HepG2 (cell line): ENCODE measurements at regions not wholly inside any gene's neighbourhood (a gene's known extent, or its start where the extent isn't known, plus 50 kb on each side); places are given as distances from the start of the nearest gene placed in this dataset.

Experiments used
- ATAC-seq: fragments of 200-7000 bp; cut with Tn5 transposase; 3 replicates; pipeline ENCODE4 v1.9.1; 2020; ENCODE audit warnings: mild to moderate bottlenecking, moderate library complexity
- BruUV-seq: library from RNA; stranded (reverse); fragments of 400-500 nt; replicated peaks from 2 replicates; lab custom pipeline; 2021; lab: Mats Ljungman, UMichigan
- CTCF ChIA-PET: fragments of 300-600 bp; formaldehyde crosslinking; extraction: SDS; loops from one replicate; lab custom pipeline; 2021; ENCODE audit warnings: low total read pairs, inconsistent platforms, low intra/inter-chr PET ratio; lab: Yijun Ruan, JAX
- POLR2A ChIA-PET: fragments of 350-600 bp; sonication (Branson Sonifier 250); formaldehyde crosslinking; loops from one replicate; lab custom pipeline; 2020; ENCODE audit warnings: antibody characterized with exemption, inconsistent platforms; lab: Yijun Ruan, JAX
- DNase-seq: peaks from one replicate; pipeline ENCODE4 v3.0.0-alpha.2; 2015; ENCODE audit warnings: low spot score
- FAIRE-seq: peaks from 3 replicates; lab custom pipeline; 2011; peaks lifted over from hg19 to GRCh38; lab: Jason Lieb, UNC
- H2AFZ ChIP-seq: one replicate; pipeline ENCODE4 v1.6.1; 2011; ENCODE audit warnings: low read length, inconsistent platforms
- H3K27ac ChIP-seq: fragments of 300-600 bp; 3 replicates; pipeline ENCODE4 v1.8.0; 2011; ENCODE audit warnings: mixed run types, mild to moderate bottlenecking, mixed read lengths, low read length, inconsistent platforms; ENCODE audit not compliant: insufficient read depth; ENCODE audit errors: extremely low read length
- H3K27me3 ChIP-seq, 2 experiments: fragments of 200-600 bp in 1 of 2; 2 replicates in 1 of 2; 3 replicates in 1 of 2; pipeline versions ENCODE4 v1.6.0 to v1.8.0; 2011; ENCODE audit warnings: low read length in 2 of 2, mild to moderate bottlenecking in 2 of 2, moderate library complexity in 2 of 2, inconsistent platforms in 1 of 2; ENCODE audit not compliant: insufficient read depth in 2 of 2, control insufficient read depth in 1 of 2
- H3K36me3 ChIP-seq, 2 experiments: fragments of 200-600 bp in 1 of 2; replicated peaks in 1 of 2; 2 replicates in 1 of 2; 3 replicates in 1 of 2; pipeline versions ENCODE4 v1.5.1 to v1.8.0; 2011; ENCODE audit warnings: low read length in 2 of 2, inconsistent platforms in 1 of 2; ENCODE audit not compliant: insufficient read depth in 2 of 2, control insufficient read depth in 1 of 2
- H3K4me1 ChIP-seq: 2 replicates; pipeline ENCODE4 v1.5.1; 2012; ENCODE audit warnings: low read length, inconsistent platforms; ENCODE audit not compliant: insufficient read depth
- H3K4me2 ChIP-seq: 2 replicates; pipeline ENCODE4 v1.6.0; 2011; ENCODE audit warnings: low read depth, low read length, inconsistent platforms
- H3K4me3 ChIP-seq, 3 experiments: fragments of 200-600 bp in 1 of 3; sonication (generic), shearing (Covaris generic) in 1 of 3; replicated peaks in 1 of 3; 2 replicates each; pipeline ENCODE4 v1.5.1; 2011 to 2016; ENCODE audit warnings: low read length in 3 of 3, inconsistent platforms in 2 of 3, low read depth in 2 of 3, mild to moderate bottlenecking in 2 of 3, control low read depth in 1 of 3, mixed read lengths in 1 of 3; ENCODE audit not compliant: insufficient read depth in 1 of 3
- H3K79me2 ChIP-seq: one replicate; pipeline ENCODE4 v1.6.1; 2011; ENCODE audit warnings: low read length, inconsistent platforms; ENCODE audit not compliant: insufficient read depth
- H3K9ac ChIP-seq: 2 replicates; pipeline ENCODE4 v1.6.0; 2011; ENCODE audit warnings: mild to moderate bottlenecking, low read depth, low read length, inconsistent platforms; ENCODE audit not compliant: insufficient read depth
- H3K9me3 ChIP-seq: 2 replicates; pipeline ENCODE4 v1.5.1; 2012; ENCODE audit warnings: mild to moderate bottlenecking, low read length
- H4K20me1 ChIP-seq: 2 replicates; pipeline ENCODE4 v1.6.0; 2011; ENCODE audit warnings: inconsistent platforms, mild to moderate bottlenecking, low read length, moderate library complexity; ENCODE audit not compliant: insufficient read depth
- BATF2 ChIP-seq: sonication (generic); formaldehyde crosslinking; IDR thresholded peaks from 2 replicates; pipeline ENCODE4 v1.8.0; 2022; ENCODE audit warnings: mild to moderate bottlenecking, missing genetic modification reagents, moderate library complexity
- ETS1 ChIP-seq: sonication (generic); formaldehyde crosslinking; IDR thresholded peaks from 2 replicates; pipeline ENCODE4 v1.4.0; 2020; ENCODE audit warnings: missing genetic modification reagents
- FOXA1 ChIP-seq, 2 experiments: fragments of 450-650 bp in 1 of 2; sonication (generic) in 1 of 2; formaldehyde crosslinking in 1 of 2; IDR thresholded peaks; 2 replicates each; pipeline versions ENCODE4 v1.4.0 to v1.6.1; 2016 to 2020; ENCODE audit warnings: missing genetic modification reagents in 1 of 2
- GLMP ChIP-seq: sonication (generic); formaldehyde crosslinking; IDR thresholded peaks from 2 replicates; pipeline ENCODE4 v1.9.0; 2021; ENCODE audit warnings: missing genetic modification reagents, mild to moderate bottlenecking, borderline replicate concordance
- KDM4B ChIP-seq: sonication (generic); formaldehyde crosslinking; IDR thresholded peaks from 2 replicates; pipeline ENCODE4 v1.4.0; 2020; ENCODE audit warnings: missing genetic modification reagents
- KMT2B ChIP-seq: IDR thresholded peaks from 2 replicates; pipeline ENCODE4 v1.6.1; 2016; ENCODE audit warnings: missing genetic modification reagents, missing compliant biosample characterization
- POGZ ChIP-seq: sonication (generic); formaldehyde crosslinking; IDR thresholded peaks from 2 replicates; pipeline ENCODE4 v1.4.0; 2020; ENCODE audit warnings: mild to moderate bottlenecking, missing genetic modification reagents
- PRMT3 ChIP-seq: sonication (generic); formaldehyde crosslinking; IDR thresholded peaks from 2 replicates; pipeline ENCODE4 v1.8.1; 2022; ENCODE audit warnings: low read depth, mild to moderate bottlenecking, moderate library complexity, missing genetic modification reagents, borderline replicate concordance
- THAP9 ChIP-seq: sonication (generic); formaldehyde crosslinking; IDR thresholded peaks from 2 replicates; pipeline ENCODE4; 2020; ENCODE audit warnings: missing genetic modification reagents, mild to moderate bottlenecking, borderline replicate concordance
- ZBTB44 ChIP-seq: sonication (generic); formaldehyde crosslinking; IDR thresholded peaks from 2 replicates; pipeline ENCODE4 v1.4.0; 2020; ENCODE audit warnings: missing genetic modification reagents
- ZMYM3 ChIP-seq: sonication (generic); formaldehyde crosslinking; IDR thresholded peaks from 2 replicates; pipeline ENCODE4 v1.5.1; 2020; ENCODE audit warnings: mild to moderate bottlenecking, missing genetic modification reagents
- ZNF180 ChIP-seq: sonication (generic); formaldehyde crosslinking; IDR thresholded peaks from 2 replicates; pipeline ENCODE4 v1.4.0; 2020; ENCODE audit warnings: low read depth, missing genetic modification reagents, borderline replicate concordance
- ZNF567 ChIP-seq: sonication (generic); formaldehyde crosslinking; IDR thresholded peaks from 2 replicates; pipeline ENCODE4 v1.8.1; 2023; ENCODE audit warnings: mild to moderate bottlenecking, missing genetic modification reagents, borderline replicate concordance
- ZNF678 ChIP-seq: sonication (generic); formaldehyde crosslinking; IDR thresholded peaks from 2 replicates; pipeline ENCODE4 v1.4.0; 2020; ENCODE audit warnings: mild to moderate bottlenecking, missing genetic modification reagents
- ZNF746 ChIP-seq: sonication (generic); formaldehyde crosslinking; IDR thresholded peaks from 2 replicates; pipeline ENCODE4 v1.8.0; 2022; ENCODE audit warnings: mild to moderate bottlenecking, missing genetic modification reagents
- WGBS: methylation state at CpG from one replicate; pipeline ENCODE4 v1.1.6; 2017; ENCODE audit warnings: low lambda C conversion rate; 5-methylcytosine and 5-hydroxymethylcytosine counted together
- in situ Hi-C: cut with HindIII; loops from 2 replicates; pipeline ENCODE4 v1.10.0; 2017; ENCODE audit warnings: low pct_unique_long_range_greater_than_20kb; ENCODE audit not compliant: extremely low pct_ligation_motif_present
- intact Hi-C: fragments of 100-400 bp; cut with micrococcal nuclease; formaldehyde crosslinking; loops from one replicate; pipeline ENCODE4 v1.10.0; 2022; ENCODE audit not compliant: unreplicated experiment

- Histone ChIP-seq H3K4me1 (no peaks in the 10 kb centered on the region), H3K79me2 (no peaks in the 10 kb centered on the region), H3K36me3 (no peaks in the 10 kb centered on the region), H3K9me3 (no peaks in the 10 kb centered on the region), H3K4me2 (no peak overlapping the region), H3K27ac (no peak overlapping the region), H3K4me3 (no peak overlapping the region), H4K20me1 (no peaks in the 10 kb centered on the region), H2AFZ (no peak overlapping the region), H3K27me3 (peaks cover 0 to 12% of the 10 kb centered on the region in 2 experiments; a peak in 2 of 5 replicates), H3K9ac (no peak overlapping the region)
- FAIRE-seq (no peak), ATAC-seq (no peak), DNase-seq (no peak)
- BruUV-seq: no TSS peak
- in situ Hi-C loops: no loop called here
- CTCF ChIA-PET: no interaction called here
- intact Hi-C loops: no loop called here
- no CpG with 5 or more reads among the region's 8 CpGs for WGBS
- POLR2A ChIA-PET: no interaction called here
- TF ChIP-seq POGZ (no peak), ZBTB44 (CRISPR knock-in tag) (no peak), GLMP (no peak), FOXA1 (IDR thresholded peaks at IDR 0.05) (no peak), FOXA1 (CRISPR knock-in tag; IDR thresholded peaks at IDR 0.05) (no peak), ZNF678 (CRISPR knock-in tag) (no peak), KDM4B (CRISPR knock-in tag) (no peak), ZNF746 (CRISPR knock-in tag) (no peak), KMT2B (CRISPR knock-in tag) (no peak), THAP9 (no peak), BATF2 (CRISPR knock-in tag) (no peak), PRMT3 (CRISPR knock-in tag) (no peak), ZMYM3 (CRISPR knock-in tag) (no peak), ETS1 (CRISPR knock-in tag) (no peak), ZNF180 (CRISPR knock-in tag) (no peak), ZNF567 (CRISPR knock-in tag) (no peak)
Measured at GRCh38 chr12:131413006-131413405, 297.9 kb upstream of the SFSWAP start.
